Neural cell (in vitro differentiated cells): ENCODE measurements at regions not wholly inside any gene's neighbourhood (a gene's known extent, or its start where the extent isn't known, plus 50 kb on each side); places are given as distances from the start of the nearest gene placed in this dataset.

ENCODE experiments used
- H2AFZ ChIP-seq: fragments of 200-600, 300-800 bp; sonication (generic), shearing (Covaris generic); 2 replicates; pipeline ENCODE4 v1.6.0; 2014; ENCODE audit warnings: low read depth, mild to moderate bottlenecking, antibody characterized with exemption, low read length, moderate library complexity
- H3F3A ChIP-seq: fragments of 200-600 bp; shearing (Covaris generic); 2 replicates; pipeline ENCODE4 v1.6.1; 2016; ENCODE audit warnings: mild to moderate bottlenecking, moderate library complexity, mixed read lengths, antibody characterized with exemption, low read length; ENCODE audit not compliant: insufficient read depth, poor library complexity, severe bottlenecking
- H3K27ac ChIP-seq: fragments of 200-600, 300-800 bp; sonication (generic), shearing (Covaris generic); 2 replicates; pipeline ENCODE4 v1.5.1; 2014; ENCODE audit warnings: mild to moderate bottlenecking, low read length, moderate library complexity
- H3K27me3 ChIP-seq: fragments of 300-800, 200-600 bp; sonication (generic), shearing (Covaris generic); 2 replicates; pipeline ENCODE4 v1.6.0; 2014; ENCODE audit warnings: mild to moderate bottlenecking, low read depth, low read length, moderate library complexity; ENCODE audit not compliant: insufficient read depth
- H3K36me3 ChIP-seq: fragments of 300-800, 200-600 bp; sonication (generic), shearing (Covaris generic); 2 replicates; pipeline ENCODE4 v1.5.1; 2014; ENCODE audit warnings: mild to moderate bottlenecking, antibody characterized with exemption, low read length, moderate library complexity; ENCODE audit not compliant: insufficient read depth
- H3K4me2 ChIP-seq: fragments of 300-800, 200-600 bp; sonication (generic), shearing (Covaris generic); 2 replicates; pipeline ENCODE4 v1.6.0; 2014; ENCODE audit warnings: mild to moderate bottlenecking, low read length
- H3K4me3 ChIP-seq: fragments of 300-800, 200-600 bp; sonication (generic), shearing (Covaris generic); 2 replicates; pipeline ENCODE4 v1.5.1; 2014; ENCODE audit warnings: mild to moderate bottlenecking, low read length, moderate library complexity
- H3K79me2 ChIP-seq: fragments of 200-600 bp; shearing (Covaris generic); replicated peaks from 2 replicates; pipeline ENCODE4 v1.6.0; 2014; ENCODE audit warnings: mild to moderate bottlenecking, low read length, moderate library complexity; ENCODE audit not compliant: insufficient read depth
- H3K9ac ChIP-seq: fragments of 300-800, 200-600 bp; sonication (generic), shearing (Covaris generic); 2 replicates; pipeline ENCODE4 v1.6.1; 2016; ENCODE audit warnings: mild to moderate bottlenecking, low read length, mixed read lengths
- H3K9me2 ChIP-seq: fragments of 200-600 bp; shearing (Covaris generic); 2 replicates; pipeline ENCODE4 v1.6.1; 2016; ENCODE audit warnings: mild to moderate bottlenecking, low read length, mixed read lengths; ENCODE audit not compliant: insufficient read depth
- H3K9me3 ChIP-seq: fragments of 200-600, 300-800 bp; sonication (generic), shearing (Covaris generic); 2 replicates; pipeline ENCODE4 v1.6.1; 2016; ENCODE audit warnings: mild to moderate bottlenecking, mixed run types, low read length, moderate library complexity, mixed read lengths
- H4K20me1 ChIP-seq: fragments of 200-600 bp; shearing (Covaris generic); 2 replicates; pipeline ENCODE4 v1.6.1; 2016; ENCODE audit warnings: mild to moderate bottlenecking, mixed run types; ENCODE audit not compliant: insufficient read depth
- EP300 ChIP-seq: fragments of 450-650 bp; conservative IDR thresholded peaks from 2 replicates; pipeline ENCODE4 v1.6.1; 2014; ENCODE audit warnings: antibody characterized with exemption, mild to moderate bottlenecking, moderate library complexity; ENCODE audit not compliant: poor library complexity, severe bottlenecking
- EZH2 ChIP-seq: fragments of 200-600, 300-800 bp; shearing (Covaris generic), sonication (generic); IDR thresholded peaks from 2 replicates; pipeline ENCODE4 v1.6.1; 2014; ENCODE audit warnings: antibody characterized with exemption, low read length, borderline replicate concordance, mild to moderate bottlenecking; ENCODE audit not compliant: insufficient read depth, poor library complexity, severe bottlenecking
- MXI1 ChIP-seq: fragments of 450-650 bp; conservative IDR thresholded peaks from 2 replicates; pipeline ENCODE4 v1.6.1; 2014; ENCODE audit warnings: antibody characterized with exemption, mild to moderate bottlenecking; ENCODE audit not compliant: poor library complexity, severe bottlenecking
- POLR2AphosphoS5 ChIP-seq: IDR thresholded peaks from 2 replicates; pipeline ENCODE4 v1.6.1; 2012
- RAD21 ChIP-seq: fragments of 450-650 bp; conservative IDR thresholded peaks from 2 replicates; pipeline ENCODE4 v1.6.1; 2014; ENCODE audit warnings: antibody characterized with exemption, mild to moderate bottlenecking, moderate library complexity
- REST ChIP-seq: IDR thresholded peaks from 2 replicates; pipeline ENCODE4 v1.6.1; 2012; ENCODE audit warnings: borderline replicate concordance
- SMC3 ChIP-seq: fragments of 450-650 bp; conservative IDR thresholded peaks from 2 replicates; pipeline ENCODE4 v1.6.1; 2014; ENCODE audit warnings: antibody characterized with exemption, mild to moderate bottlenecking, moderate library complexity; ENCODE audit not compliant: poor library complexity
- TAF1 ChIP-seq: IDR thresholded peaks from 2 replicates; pipeline ENCODE4 v1.6.1; 2012; ENCODE audit warnings: low read depth
- TF ChIP-seq, protein P1 (sequence below): fragments of 450-650 bp; IDR thresholded peaks from 2 replicates; pipeline ENCODE4 v1.5.1; 2014; ENCODE audit warnings: antibody characterized with exemption, mild to moderate bottlenecking, moderate library complexity; ENCODE audit not compliant: poor library complexity, severe bottlenecking

DNA sequence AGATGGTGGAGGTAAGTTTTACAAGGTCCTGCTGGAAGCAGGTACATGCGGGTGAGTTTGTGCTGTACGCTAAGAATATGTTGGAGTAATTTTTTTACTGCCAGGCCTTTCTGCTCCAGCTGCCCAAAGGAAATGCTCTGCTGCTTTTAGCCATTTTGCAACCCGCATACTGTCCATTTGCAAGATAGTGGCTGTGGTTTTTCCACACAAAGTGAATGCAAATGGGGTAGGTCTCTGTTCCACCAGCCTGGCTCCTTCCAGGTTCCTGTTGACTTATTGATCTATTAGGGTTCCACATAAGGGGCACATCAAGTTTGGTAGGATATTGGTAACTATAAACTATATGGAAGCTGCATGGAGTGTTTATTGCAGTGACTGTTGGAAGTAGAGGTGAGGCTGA is 227.1 kb downstream of the SI start:
- Histone ChIP-seq H3K9me2 (no peaks in the 10 kb centered on the region), H4K20me1 (no peaks in the 10 kb centered on the region), H3K9ac (no peak overlapping the region), H3K79me2 (no peaks in the 10 kb centered on the region), H3K4me3 (no peak overlapping the region), H3K27ac (no peak overlapping the region), H3K4me2 (no peak overlapping the region), H3F3A (no peaks in the 10 kb centered on the region), H3K9me3 (no peaks in the 10 kb centered on the region), H3K36me3 (no peaks in the 10 kb centered on the region), H3K27me3 (no peaks in the 10 kb centered on the region), H2AFZ (no peak overlapping the region)
- TF ChIP-seq EP300, result no peak

DNA sequence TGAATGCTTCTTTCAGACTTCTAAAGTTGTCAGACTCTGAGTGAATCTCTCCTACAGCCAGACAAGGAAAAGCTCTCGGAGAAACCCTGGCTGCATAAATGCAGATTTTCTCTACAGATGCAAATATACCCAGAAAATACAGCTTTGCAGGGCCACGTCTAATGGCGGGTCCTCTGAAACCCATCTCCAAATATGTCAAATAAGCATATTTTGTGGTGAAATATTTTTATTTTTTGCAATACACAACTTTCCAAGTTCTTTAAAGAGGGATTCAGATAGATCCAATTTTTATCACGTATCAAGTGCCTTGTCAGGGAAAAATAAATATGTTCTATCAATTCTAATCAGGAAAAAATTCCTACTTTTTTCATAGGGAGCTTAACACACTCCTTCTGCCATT is 229.4 kb downstream of the SI start:
- Histone ChIP-seq H3K79me2 (no peaks in the 10 kb centered on the region), H3K27me3 (no peaks in the 10 kb centered on the region), H3K4me3 (no peak overlapping the region), H3K27ac (no peak overlapping the region), H3K4me2 (no peak overlapping the region), H3K36me3 (no peaks in the 10 kb centered on the region), H3K9ac (no peak overlapping the region), H4K20me1 (no peaks in the 10 kb centered on the region), H2AFZ (no peak overlapping the region), H3F3A (no peaks in the 10 kb centered on the region), H3K9me2 (no peaks in the 10 kb centered on the region), H3K9me3 (no peaks in the 10 kb centered on the region)
- no peak for TF ChIP-seq SMC3
- no peak for TF ChIP-seq MXI1
- TF ChIP-seq, protein P1, sequence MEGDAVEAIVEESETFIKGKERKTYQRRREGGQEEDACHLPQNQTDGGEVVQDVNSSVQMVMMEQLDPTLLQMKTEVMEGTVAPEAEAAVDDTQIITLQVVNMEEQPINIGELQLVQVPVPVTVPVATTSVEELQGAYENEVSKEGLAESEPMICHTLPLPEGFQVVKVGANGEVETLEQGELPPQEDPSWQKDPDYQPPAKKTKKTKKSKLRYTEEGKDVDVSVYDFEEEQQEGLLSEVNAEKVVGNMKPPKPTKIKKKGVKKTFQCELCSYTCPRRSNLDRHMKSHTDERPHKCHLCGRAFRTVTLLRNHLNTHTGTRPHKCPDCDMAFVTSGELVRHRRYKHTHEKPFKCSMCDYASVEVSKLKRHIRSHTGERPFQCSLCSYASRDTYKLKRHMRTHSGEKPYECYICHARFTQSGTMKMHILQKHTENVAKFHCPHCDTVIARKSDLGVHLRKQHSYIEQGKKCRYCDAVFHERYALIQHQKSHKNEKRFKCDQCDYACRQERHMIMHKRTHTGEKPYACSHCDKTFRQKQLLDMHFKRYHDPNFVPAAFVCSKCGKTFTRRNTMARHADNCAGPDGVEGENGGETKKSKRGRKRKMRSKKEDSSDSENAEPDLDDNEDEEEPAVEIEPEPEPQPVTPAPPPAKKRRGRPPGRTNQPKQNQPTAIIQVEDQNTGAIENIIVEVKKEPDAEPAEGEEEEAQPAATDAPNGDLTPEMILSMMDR, result no peak
- no peak for TF ChIP-seq EZH2
- TF ChIP-seq REST, result no peak
- no peak for TF ChIP-seq EP300

DNA sequence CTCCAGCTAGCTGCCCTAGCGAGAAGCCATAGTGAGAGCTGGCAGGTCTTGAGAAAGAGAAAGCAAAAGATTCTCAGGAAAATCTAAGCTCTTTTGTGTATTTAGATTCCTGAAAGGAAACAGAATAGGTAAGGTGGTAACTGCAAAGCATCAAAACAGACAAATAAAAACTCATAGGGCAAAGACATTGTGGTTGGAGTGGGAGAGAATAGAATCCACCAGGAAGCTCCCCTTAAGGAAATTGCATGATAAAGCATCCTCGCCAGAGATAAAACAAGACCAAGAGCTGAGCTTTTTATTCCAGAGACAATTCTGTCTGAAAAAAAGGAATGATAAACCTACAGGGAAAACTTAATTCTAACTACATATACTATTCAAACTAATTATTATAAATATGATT is 232.6 kb downstream of the SI start:
- H2AFZ ChIP-seq, result no peak overlapping the region

More for the DNA sequence above, 232.6 kb downstream of the SI start:
- no peaks in the 10 kb centered on the region for H3K79me2 ChIP-seq
- H3F3A ChIP-seq, result no peaks in the 10 kb centered on the region
- H3K27ac ChIP-seq, result no peak overlapping the region
- TF ChIP-seq EP300, result no peak
- TF ChIP-seq SMC3, result no peak
- TF ChIP-seq RAD21, result no peak
- no peak for TF ChIP-seq EZH2
- TF ChIP-seq TAF1, result no peak
- TF ChIP-seq MXI1, result no peak
- TF ChIP-seq REST, result no peak
- no peak for TF ChIP-seq POLR2AphosphoS5
- TF ChIP-seq, protein P1, result no peak
- no peak overlapping the region for H3K4me2 ChIP-seq
- no peaks in the 10 kb centered on the region for H3K27me3 ChIP-seq
- no peak overlapping the region for H3K4me3 ChIP-seq
- H3K9me3 ChIP-seq, result no peaks in the 10 kb centered on the region
- H4K20me1 ChIP-seq, result no peaks in the 10 kb centered on the region
- H3K36me3 ChIP-seq, result no peaks in the 10 kb centered on the region
- no peak overlapping the region for H3K9ac ChIP-seq
- no peaks in the 10 kb centered on the region for H3K9me2 ChIP-seq
